ENCODE measurements at regions not wholly inside any gene's neighbourhood (a gene's known extent, or its start where the extent isn't known, plus 50 kb on each side); places are given as distances from the start of the nearest gene placed in this dataset.

DNA sequence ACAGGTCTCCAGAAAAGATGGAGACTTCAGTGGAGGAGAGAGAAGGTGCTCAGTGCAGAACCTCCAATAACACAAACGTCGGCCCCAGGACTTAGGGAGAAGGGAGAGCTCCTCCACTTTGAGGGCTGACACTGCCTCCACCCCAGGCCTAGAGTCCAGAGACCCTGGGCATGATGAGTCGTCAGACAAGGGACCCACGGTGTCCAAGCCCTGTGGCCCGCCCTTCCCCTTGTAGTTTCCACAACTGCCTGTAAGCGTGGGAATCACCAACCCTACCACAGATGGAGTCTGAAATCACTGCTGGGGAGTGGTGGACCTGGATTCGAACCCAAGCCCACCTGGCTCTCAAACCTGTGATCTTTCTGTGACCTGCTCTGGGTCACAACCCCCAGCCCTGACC, 281.1 kb downstream of the NPHP4 start:
- no peak overlapping the region for H3K4me3 ChIP-seq (ENCODE audit: low read depth, low read length)
- no peak for TF ChIP-seq CTCF (conservative IDR thresholded peaks at IDR 0.05; ENCODE audit: low read depth, low read length)
- no peak for DNase-seq (ENCODE audit: low read depth)

DNA sequence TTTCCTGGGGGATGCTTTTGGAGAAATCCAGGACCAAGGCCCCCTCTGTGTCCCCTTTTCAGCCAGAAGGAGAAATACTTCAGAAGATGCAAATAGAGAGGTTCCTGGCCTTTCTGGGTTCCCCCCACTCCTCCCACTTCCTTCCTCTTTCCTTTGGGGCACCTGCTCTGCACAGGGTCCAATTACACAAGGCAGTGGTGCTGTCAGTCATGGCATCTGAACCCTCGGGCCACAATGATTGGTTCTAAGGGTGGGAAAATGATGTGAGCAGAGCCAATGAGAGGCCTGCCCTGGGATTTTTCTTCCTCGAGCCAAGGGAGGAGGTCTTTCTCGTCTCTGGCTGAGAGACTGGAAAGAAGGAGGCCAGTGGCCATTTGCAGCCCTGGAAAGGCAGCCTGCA, 282.2 kb downstream of the NPHP4 start:
- no peak for DNase-seq (ENCODE audit: low read depth)
- H3K4me3 ChIP-seq (ENCODE audit: low read depth, low read length), result no peak overlapping the region
- no peak for TF ChIP-seq CTCF (conservative IDR thresholded peaks at IDR 0.05; ENCODE audit: low read depth, low read length)

- no peak for DNase-seq (ENCODE audit: low read depth)
- no peak overlapping the region for H3K4me3 ChIP-seq (ENCODE audit: low read depth, low read length)
- TF ChIP-seq CTCF (conservative IDR thresholded peaks at IDR 0.05; ENCODE audit: low read depth, low read length), result no peak
Measured at GRCh38 chr1:5709461-5709975, 282.7 kb downstream of the NPHP4 start.

DNA sequence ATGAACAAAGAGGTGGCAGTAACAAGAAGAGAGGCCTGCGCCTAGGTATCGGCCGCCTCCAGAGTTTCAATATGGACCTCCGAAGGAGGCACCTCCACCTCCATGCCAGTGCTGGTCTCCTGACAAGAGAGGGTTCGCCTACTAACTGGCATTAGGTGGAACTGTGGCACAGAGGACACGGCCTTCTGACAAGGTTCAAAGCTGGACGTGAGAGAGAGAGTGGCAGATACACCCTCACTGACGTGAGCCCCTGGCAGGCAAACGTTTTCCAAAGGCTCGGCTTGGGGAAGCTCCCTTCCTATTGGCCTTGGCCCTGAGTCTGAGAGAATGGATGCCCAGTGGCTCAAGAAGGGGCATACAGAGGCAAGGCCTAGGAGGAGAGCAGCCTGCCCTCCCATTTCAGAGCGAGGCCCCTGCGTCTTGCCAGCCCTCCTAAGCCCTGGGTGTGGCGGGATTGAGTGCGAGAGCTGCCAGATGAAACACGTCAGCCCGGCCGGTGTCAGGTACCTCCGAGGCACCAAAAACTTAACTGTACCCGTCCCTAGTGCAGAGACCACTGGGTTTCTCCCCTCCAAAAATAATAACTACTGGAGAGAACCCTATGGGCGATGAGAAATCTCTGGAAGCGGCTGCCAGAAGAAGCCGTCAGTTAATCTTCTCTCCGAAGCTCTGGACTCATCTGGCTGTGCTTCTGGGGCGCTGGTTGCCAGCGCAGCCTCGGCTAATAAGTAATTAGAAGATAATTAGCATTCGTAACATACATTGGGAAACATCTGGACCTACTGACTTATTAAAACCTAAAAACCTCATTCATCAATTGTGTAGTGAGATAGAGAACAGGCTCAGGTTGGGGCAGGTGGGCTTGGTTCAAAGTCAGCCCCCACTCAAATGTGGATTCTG, 283.6 kb downstream of the NPHP4 start:
- no peak overlapping the region for H3K4me3 ChIP-seq (ENCODE audit: low read depth, low read length)
- DNase-seq (ENCODE audit: low read depth), result no peak
- TF ChIP-seq CTCF (conservative IDR thresholded peaks at IDR 0.05; ENCODE audit: low read depth, low read length), result no peak

DNA sequence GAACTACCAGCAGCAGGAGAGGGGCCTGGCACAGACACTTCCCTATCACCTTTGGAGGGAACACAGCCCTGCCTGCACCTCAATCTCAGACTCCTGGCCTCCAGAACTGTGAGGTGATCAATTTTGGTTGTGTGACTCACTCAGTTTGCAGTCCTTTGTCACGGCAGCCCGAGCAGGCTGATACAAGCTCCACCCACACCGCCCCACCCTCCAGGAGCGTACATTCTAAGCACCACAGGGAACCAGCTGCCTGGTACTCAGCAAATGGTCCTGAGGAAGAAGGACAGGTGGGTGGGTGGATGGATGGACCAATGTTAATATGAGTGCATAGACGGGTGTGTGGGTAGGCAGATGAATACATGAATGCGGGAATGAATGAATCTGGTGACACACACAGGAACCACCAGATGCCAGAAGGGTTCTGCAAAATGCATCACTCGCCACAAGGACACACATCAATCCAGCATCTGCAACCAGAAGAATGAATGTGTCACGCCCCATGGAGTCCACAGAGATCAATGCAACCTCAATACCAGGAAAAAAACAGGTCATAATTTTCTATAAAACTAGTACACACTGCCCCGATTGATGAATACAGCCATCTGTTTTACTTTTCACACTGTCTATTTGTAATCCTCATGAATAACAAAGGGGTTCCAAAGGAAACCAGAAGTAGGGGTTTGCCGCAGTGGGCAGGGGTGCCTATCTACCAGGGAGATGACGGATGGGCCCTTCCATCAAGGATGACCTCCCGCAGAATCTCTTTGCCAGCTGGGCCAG, 284.5 kb downstream of the NPHP4 start:
- TF ChIP-seq CTCF (conservative IDR thresholded peaks at IDR 0.05; ENCODE audit: low read depth, low read length), result no peak
- no peak for DNase-seq (ENCODE audit: low read depth)
- no peak overlapping the region for H3K4me3 ChIP-seq (ENCODE audit: low read depth, low read length)

- no peak overlapping the region for H3K4me3 ChIP-seq (ENCODE audit: low read depth, low read length)
- no peak for TF ChIP-seq CTCF (conservative IDR thresholded peaks at IDR 0.05; ENCODE audit: low read depth, low read length)
- DNase-seq (ENCODE audit: low read depth), result no peak
Measured at GRCh38 chr1:5706239-5706638, 286.0 kb downstream of the NPHP4 start.
